A673 (cell line): ENCODE measurements at regions not wholly inside any gene's neighbourhood (a gene's known extent, or its start where the extent isn't known, plus 50 kb on each side); places are given as distances from the start of the nearest gene placed in this dataset.
"Not testable (repeated sequence)": the region's sequence is repeated elsewhere in the genome, so short reads cannot be mapped to it uniquely, and the experiment has no call there.

Experiments
- EZH2 ChIP-seq: fragments of 200-600 bp; sonication (generic); IDR thresholded peaks from 2 replicates; pipeline ENCODE4 v1.6.1; 2017; ENCODE audit warnings: borderline replicate concordance, low read depth, mild to moderate bottlenecking, mixed read lengths, antibody characterized with exemption, low read length; ENCODE audit not compliant: poor library complexity, severe bottlenecking
- TF ChIP-seq, protein P1 (sequence below): fragments of 300-800, 200-600 bp; sonication (generic); conservative IDR thresholded peaks from 2 replicates; pipeline ENCODE4 v1.5.1; 2017; ENCODE audit warnings: low read depth, mild to moderate bottlenecking, antibody characterized with exemption, low read length, moderate library complexity, mixed read lengths

DNA sequence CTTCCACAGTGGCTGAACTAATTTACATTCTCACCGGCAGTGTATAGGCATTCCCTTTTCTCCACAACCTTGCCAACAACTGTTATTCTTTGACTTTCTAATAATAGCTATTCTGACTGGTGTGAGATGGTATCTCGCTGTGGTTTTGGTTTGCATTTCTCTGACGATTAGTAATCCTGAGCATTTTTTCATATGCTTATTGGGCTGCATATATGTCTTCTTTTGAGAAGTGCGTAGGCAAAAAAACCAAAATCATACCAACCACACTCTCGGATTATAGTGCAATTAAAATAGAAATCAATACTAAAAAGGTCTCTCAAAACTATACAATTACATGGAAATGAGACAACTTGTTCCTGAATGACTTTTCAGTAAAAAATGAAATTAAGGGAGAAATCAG is 74.8 kb upstream of the NBPF20 start:
- TF ChIP-seq EZH2, result not testable (repeated sequence)
- TF ChIP-seq, protein P1, sequence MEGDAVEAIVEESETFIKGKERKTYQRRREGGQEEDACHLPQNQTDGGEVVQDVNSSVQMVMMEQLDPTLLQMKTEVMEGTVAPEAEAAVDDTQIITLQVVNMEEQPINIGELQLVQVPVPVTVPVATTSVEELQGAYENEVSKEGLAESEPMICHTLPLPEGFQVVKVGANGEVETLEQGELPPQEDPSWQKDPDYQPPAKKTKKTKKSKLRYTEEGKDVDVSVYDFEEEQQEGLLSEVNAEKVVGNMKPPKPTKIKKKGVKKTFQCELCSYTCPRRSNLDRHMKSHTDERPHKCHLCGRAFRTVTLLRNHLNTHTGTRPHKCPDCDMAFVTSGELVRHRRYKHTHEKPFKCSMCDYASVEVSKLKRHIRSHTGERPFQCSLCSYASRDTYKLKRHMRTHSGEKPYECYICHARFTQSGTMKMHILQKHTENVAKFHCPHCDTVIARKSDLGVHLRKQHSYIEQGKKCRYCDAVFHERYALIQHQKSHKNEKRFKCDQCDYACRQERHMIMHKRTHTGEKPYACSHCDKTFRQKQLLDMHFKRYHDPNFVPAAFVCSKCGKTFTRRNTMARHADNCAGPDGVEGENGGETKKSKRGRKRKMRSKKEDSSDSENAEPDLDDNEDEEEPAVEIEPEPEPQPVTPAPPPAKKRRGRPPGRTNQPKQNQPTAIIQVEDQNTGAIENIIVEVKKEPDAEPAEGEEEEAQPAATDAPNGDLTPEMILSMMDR, result not testable (repeated sequence)
